Stimulated activated CD8-positive, alpha-beta memory T cell treated with anti-CD3 and anti-CD28 coated beads, Interleukin-12 subunit alpha, Interleukin-12 subunit beta, amount 100 ng/mL, for 4 hours (primary cell): ENCODE measurements at regions not wholly inside any gene's neighbourhood (a gene's known extent, or its start where the extent isn't known, plus 50 kb on each side); places are given as distances from the start of the nearest gene placed in this dataset.

ENCODE experiments used
- DNase-seq: peaks from one replicate; pipeline ENCODE4 v3.0.0-alpha.2; 2020; ENCODE audit warnings: low read depth

DNA sequence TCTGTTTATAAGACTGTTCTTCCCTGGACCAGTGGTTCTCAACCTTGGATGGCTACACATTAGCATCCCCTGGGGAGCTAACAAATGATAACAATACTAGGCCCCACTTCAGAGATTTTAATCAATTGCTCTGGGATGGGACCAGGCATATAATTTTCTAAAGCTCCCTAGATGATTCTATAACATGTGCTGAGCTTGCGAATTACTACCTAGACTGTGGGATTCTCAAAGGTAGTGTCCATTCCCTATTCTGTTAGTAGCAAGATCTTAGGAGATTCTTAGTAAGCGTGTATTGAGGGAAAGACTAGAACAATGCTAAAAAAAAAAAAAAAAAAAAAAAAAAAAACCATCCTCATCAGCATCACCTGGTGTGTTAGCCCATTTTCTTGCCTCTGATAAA lies 412.0 kb upstream of the CDH5 start:
- no peak for DNase-seq

DNA sequence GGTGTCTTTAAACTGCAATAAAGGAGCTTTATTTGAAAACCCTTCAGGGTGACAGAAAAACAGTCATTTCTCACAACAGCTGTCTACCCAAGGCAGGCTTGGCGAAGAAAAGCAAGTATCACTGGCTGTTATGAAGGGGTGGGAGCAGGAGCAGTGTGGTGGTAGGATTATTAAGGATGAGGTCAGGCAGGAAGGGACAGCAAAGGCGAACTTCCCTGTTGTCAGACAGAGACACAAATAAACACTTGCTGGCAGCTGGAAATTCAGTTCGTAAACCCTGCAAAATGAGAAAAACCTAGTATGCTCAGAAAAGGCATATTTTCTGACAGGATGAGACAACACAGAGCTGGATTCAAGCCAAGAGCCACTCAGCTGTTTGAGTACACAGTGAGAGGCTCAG lies 416.3 kb upstream of the CDH5 start:
- DNase-seq: no peak

DNA sequence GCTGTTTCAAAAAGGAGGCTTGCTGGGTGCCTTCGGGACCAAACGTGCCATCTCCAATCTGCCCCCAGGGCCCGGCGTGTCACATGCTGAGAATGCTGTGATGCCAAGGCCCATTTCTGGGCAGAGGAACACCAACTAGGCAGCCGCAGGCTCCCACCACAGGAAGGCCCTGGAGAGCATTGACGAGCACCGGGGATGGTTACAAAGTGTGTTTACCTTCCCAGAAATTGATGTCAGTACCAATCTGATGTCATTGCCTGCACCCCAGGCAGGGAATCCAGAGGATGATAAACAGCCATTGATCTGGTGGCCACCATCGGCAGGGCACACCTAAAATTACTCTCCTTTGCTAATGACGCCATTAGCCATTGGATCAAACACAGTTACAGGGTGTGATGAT lies 418.1 kb upstream of the CDH5 start:
- no peak for DNase-seq

DNA sequence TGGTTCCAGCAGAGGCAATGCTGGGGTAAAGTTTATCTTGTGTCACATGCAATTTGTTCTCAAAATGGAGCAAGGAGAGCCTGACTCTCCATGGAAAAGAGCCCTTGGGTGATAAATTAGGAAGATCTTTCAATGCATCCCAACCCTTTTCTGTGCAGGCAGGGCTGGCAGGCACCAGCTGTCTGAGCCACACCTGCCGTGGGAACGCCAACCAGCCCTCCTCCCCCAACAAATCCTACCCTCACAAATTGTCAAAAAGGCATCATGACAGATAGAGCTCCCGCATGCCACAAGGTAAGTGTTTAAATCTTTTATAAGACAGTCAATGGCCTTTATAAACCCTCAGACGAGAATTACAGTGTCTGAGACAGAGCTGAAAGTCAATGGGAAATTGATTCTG lies 418.5 kb upstream of the CDH5 start:
- no peak for DNase-seq

DNA sequence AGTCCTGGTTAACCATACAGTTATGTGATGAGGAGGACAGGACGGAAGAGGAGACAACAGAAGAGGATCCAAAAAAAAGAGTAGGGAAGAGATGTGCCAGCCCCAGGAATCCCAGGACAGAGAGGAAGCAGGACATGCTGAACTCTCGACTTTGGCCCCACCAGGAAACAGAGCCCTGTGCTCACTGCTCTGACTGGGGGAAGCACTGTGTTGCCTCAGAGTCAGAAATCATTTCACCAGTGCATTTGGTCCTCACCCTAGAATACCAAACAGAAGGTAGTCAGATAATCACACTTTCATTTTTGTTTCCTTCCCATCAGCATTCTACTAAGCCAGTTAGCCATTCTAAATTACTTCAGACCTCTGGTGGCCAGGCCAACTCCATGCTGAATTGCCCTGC lies 421.0 kb upstream of the CDH5 start:
- DNase-seq: no peak

DNA sequence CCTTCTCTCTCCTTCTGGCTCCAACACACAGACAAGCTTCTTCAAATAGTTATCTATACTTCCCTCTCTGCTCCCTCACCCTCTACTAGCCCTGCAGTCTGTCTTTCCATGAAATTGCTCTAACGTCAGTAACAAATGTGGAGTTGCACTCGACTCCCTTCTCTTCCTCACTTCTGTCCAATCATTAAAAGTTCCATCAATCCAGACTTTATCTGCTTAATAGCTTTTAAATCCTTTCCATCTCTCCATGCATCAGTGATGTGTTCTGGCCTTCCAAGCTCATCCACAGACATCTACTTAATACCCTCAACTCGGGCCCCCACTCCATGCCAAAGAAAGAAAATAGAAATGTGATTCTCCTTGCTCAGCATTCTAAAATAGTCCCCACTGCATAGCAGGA lies 422.1 kb upstream of the CDH5 start:
- DNase-seq: no peak

DNA sequence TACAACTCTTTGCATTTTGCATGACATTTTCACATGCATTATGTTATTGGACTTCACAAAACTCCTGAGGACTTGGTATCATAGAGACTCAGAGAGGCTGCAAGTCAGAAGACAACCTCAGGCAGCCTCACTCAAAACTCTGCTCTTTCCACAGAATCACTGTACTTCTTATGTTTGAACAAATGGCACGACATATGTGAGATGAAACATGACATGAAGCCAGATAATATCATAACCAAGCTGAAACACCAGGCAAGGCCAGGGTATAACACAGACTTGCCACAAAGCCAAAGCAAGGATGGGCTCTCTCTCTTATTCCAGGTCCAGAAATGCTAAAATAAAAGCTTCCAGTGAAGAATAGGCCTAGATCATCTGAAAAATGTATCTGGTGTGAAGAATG lies 425.8 kb upstream of the CDH5 start:
- no peak for DNase-seq

DNA sequence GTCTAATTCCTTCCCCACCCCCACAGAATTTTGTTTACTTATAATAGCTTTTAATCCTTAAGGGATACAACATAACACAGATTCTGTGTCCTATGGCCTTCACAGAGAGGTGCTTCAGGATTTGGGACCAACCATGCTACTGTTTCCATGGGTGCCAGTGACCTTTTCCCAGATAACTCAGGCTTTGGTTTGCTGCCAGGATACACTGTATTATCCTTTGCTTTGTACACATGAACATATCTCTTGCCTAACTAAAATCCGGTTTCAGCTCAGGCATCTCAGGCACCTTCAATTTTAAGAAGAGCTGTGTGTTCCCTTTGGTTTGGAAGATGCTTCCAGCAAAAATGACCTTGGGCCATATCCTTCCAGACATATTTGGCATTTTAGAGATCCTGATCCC lies 428.4 kb upstream of the CDH5 start:
- no peak for DNase-seq

DNA sequence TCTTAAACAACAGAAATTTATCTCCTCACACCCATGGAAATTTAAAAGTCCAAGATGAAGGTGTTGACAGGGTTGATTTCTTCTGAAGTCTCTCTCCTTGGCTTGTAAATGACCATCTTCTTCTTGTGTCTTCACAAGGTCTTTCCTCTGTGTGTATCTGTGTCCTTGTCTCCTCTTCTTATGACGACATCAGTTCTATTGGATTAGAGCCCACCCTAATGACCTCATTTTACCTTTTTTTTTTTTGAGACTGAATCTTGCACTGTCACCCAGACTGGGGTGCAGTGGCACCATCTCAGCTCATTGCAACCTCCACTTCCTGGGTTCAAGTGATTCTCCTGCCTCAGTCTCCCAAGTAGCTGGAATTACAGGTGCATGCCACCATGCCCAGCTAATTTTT lies 429.0 kb upstream of the CDH5 start:
- DNase-seq: no peak

DNA sequence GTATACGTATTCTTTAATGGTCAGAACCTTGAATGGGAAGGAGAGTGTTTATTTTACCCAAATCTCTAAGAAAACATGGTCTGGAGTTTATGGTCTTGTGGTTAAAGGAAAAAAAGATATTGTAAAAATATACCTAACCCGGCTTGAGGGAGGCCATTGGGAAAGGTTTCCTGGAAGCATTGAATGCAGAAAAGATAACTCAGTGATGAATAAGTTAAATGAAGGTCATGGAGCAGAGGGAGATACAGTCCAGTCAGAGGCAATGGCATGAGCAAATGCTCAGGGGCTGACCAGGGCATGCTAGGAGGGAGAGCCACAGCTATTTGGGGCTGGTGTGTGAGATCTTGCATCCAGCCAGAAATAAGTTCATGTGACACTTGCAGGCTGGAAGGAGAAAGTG lies 430.4 kb upstream of the CDH5 start:
- DNase-seq: no peak

DNA sequence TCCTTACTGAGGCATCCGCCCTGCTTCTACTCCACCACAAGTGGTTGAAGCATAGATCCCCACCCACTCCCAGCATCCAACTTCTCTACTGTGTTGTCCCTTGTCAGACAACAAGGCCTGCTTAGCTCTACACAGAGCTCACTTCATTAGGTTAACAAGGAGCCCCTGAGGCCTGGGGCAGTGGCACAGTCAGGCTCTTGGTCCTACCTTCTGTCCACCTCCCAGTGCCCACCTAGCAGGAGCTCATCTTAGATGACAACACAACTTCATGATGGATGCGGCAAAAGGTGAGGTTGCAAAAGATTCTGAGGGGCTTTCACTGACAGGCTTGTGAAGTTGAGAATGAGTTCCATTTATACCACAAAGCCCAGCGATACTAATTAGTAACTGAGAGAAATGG lies 432.0 kb upstream of the CDH5 start:
- no peak for DNase-seq

DNA sequence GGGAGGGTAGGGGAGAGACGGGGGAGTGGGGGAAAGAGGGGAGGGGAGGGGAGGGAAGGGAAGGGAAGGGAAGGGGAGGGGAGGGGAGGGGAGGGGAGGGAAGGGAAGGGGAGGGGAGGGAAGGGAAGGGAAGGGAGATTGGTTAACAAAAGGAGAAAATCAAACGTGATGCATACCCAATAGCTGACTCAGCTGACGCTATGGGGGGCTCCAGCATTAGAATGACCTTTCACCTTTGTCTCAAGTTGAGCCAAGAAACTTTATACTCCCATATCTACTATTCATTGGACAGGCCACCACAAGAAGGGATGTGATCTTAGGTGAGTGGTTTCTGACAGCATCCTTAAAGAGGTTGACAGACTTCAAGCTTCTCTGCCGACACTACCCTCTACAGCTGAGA lies 432.8 kb upstream of the CDH5 start:
- DNase-seq: no peak

DNA sequence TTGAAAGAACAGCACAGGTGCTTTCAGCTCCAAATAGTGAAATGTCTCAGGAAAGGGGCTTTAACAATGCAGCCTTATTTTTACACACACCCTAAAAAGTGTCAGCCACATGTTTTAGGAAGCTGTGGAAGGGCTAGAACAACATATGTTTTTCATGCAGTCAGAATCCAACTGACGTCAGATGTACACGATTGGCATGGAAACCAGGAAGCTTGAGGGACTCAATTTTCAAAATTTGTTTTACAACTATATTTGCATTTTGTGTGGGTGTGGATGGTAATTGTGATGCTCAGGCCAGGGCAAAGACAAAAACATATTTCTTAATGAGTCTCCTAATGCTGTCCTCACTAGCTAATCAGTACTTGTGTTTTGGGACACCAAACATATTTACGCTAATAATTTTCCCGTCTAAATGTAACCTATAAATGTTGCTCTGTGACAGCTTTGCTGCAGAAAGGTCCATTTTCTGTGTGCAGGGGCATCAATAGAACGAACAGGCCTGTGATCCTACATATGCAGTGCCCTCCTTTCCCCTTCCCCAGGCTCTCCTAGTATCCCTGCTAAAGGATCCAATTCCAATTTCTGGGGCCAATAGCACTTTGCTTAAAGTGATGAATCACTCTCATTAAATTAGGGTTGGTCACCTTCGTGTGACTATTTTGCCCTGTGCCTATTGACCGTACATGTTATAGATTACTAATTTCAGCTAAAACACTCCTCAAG lies 434.0 kb upstream of the CDH5 start:
- no peak for DNase-seq

DNA sequence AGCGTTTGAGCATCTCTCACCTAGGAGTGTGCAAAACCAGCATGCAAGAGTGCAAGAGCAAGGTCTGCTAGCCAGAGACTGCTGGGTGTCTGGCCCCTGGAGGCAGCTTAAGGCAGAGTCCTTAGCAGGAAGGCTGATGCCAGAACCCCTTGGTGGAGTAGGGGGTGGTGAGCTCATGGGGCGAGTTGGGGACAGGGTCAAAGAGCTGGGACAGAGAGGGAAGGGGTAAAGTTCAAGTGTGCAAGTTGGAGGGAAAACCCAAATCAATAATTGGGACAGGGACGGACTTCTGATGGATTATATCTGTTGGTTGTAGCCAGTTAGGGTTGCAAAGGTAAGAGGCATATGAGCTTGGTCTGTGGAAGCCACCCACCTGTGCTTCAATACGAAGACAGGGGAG lies 443.6 kb upstream of the CDH5 start:
- DNase-seq: no peak

DNA sequence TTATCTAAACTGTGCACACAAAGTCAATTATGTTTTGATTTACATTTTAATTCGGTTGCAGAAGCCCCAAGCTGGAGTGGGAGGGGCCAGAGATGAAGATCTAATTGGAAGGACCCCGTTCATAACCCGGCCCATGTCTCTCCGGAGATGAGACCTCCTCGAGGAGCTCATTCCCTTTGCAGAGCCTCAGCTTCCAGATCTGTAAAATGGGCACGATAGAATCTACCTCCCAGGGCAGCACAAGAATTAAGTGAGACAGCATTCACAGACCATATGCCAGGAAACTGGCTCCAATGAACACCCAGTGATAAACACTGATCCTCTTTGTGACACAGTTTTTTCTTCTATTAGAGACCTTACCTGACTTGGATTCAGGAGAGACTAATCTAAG lies 446.5 kb upstream of the CDH5 start:
- DNase-seq: no peak

DNA sequence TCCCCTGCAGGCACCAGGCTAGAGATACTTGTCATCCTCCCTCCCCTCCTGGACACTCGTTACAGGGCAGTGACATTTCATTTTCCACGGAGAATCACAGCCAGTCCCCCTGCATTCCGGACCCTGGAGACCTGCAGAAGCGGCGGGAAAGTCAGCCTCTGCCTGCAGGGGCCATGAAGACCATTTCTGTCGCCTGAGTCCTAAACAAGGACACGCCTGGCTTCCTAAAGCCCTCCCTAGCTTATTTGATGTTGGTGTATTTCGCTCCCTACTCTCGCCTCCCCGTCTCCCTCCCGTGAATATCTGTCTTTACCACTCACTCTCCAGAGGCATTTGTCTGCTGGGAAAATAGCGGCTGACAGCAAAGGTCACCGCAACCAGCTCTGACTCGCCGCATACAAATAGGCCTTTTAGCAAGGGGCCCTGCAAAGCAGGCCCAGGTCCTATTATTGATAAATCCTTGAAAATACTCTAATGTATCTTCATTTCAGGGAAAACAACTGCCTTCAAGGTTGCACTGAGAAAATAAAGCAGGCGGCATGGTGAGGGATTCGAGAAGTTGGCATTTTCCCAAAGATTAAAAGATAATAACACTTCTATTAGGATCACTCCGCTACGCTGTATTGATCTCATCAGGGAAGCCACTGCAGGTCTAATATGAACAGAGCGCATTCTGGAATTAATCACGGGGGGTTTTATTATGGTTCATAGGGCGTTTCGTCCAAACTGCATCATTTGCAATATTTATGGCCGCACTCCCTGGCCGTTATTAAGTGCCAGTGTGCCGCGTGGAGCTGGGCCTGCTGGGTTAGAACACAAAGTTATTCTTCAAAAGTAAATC lies 447.1 kb upstream of the CDH5 start:
- DNase-seq: no peak

DNA sequence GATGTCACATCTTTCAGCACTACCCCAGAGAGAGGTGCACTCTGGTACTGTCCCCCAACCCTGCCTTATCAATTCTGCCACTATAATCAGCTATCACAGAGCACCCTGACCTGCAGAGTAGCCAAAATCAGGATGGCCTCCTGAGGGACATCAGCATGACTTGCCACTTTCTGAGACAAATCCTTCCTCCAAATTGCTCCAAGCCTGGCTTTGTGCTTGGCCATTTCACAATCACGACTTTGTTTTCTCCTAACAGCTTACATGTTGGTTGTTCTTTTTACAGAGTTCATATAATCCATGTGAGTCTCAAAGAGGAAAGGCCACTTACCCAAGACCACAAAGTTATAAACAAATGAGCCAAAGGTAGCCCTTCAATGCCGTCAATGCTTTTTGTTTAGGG lies 449.0 kb upstream of the CDH5 start:
- no peak for DNase-seq

DNA sequence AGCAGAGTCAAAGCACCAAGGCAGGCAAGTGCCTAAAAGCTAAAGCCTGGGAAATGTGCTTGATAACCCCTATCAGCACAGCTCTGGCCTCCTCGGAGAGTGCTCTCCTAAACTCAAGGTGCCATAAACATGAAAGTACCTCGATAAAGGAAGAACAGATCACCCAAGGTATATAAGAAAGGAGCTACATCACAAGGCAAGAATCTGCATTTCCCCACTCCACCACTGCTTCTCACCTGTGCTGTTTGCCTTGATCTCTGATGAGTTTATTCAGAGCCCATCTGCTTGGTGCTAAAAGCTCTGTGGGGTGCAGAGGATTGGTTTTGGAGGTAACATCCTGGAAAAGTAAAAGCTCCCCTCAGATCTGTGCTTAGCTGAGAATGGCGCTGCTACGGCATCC lies 449.5 kb upstream of the CDH5 start:
- DNase-seq: no peak

DNA sequence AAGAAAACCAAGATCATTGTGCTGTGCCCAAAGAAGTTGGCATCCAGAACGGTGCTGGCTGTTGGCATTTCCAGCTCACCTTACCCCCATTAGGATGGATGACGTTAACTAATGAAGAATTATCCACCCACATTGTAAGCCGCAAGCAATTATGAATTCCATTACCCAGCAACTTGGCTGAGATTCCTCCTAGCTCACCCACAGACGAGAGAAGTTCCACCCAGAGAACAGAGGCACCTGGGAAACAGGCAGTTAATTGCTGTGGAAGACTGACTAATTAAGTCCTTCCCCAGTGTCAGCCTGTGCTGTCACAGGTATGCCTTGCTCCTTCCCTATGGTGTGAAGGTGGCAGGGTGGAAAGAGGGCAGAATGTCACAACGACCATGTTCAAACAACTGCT lies 456.2 kb upstream of the CDH5 start:
- no peak for DNase-seq

DNA sequence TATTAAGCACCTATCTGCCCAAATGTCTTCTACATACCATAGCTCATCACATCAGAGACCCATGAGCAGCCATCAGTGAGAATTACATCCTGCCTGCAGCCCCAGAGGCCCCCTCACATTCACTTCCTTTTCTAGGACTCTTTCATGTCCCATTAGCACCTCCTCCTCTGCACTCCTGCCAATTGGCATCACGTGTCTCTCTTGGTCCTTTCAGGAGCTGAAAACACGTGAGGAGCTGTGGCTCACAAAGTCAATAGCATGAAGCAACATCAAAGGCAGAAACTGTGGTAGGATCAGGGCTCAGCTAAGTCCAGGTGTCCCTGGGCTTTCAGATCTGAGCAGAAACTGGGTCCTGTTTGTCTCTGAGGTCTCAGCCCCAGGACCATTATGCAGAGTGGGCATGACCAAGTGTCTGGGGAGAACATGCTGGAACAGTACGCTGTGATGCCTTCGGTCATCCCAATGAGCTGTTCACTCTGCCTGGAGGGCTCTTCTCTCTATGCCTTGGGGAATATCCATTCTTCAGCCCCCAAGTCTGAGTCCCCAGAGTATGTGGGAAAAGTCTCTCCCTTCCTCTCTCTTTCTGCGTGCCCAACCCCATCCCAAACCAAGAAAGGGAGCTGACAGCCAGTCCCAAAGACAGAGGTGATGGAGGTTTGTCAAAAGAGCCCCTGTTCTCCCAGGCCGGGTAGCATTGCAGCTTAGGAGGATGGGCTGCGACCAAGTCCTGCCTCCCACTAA lies 457.0 kb upstream of the CDH5 start:
- DNase-seq: no peak

DNA sequence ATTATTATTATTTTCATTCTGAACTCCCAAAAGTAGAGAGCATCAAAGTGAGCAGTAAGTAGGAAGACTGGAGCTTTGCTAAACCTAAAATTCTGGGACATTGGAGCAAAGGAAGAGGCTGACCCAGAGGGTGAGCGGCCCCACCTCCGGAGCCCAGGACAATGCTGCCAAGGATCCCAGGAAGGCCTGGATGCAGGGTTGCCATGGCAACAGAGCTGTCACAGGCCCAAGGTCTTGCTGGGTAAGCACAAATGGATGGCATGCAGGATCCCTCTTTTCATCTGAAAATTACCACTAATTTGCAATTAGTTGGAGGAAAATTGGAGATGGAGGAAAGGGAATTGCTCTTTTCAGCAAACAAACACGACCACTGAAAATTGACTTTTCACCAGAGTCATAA lies 457.9 kb upstream of the CDH5 start:
- no peak for DNase-seq

DNA sequence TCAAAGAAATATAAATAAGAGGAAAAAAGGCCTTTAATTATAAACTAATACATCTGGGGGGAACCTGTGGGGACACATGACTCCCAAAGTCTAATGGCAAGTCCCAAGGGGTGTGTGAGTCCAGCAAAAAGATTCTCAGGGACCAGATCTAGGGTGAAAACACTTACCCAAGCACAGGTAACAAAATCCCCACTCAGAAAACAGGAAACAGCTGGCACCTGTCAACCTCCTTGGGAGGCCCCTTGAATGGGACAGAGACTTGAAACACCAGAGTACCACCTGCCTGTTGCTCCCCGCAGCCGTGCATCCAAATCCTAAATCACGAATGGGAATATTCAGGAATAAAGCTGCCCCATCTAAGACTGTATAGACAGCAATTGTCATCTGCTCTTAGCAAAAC lies 461.2 kb upstream of the CDH5 start:
- no peak for DNase-seq

DNA sequence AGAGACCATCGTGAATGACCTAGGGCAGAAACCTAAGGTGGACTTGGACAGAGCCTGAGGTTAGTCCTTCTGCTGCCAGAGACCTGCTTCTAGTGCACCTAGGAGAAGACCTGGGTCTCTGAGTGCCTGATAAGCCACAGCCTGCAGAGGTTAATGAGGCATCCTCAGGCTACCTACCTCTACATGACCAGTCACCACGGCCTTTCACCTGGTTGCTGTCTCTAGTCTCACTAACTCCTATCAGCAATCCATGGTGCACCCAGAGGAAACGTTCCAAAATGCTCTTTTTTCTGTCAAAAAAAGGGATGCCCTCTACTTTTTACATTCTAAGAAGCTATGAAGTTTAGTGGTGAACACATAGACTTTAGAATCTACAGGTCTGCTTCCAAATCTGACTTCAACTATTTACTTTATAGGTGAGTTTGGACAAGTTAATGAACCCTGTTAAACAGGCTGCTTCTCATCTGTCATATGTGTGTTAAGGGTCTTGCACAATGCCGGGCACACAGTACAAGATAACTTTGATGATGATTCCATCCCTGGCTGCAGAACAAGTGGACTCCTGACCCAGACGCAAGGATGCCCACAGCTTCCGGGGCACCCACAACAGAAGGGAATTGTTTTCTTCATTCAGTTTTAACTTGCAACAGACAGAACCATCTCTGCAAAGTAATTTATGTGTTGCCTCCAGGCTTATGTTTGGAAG lies 469.9 kb upstream of the CDH5 start:
- DNase-seq: no peak
